ENCODE measurements at regions not wholly inside any gene's neighbourhood (a gene's known extent, or its start where the extent isn't known, plus 50 kb on each side); places are given as distances from the start of the nearest gene placed in this dataset.

DNA sequence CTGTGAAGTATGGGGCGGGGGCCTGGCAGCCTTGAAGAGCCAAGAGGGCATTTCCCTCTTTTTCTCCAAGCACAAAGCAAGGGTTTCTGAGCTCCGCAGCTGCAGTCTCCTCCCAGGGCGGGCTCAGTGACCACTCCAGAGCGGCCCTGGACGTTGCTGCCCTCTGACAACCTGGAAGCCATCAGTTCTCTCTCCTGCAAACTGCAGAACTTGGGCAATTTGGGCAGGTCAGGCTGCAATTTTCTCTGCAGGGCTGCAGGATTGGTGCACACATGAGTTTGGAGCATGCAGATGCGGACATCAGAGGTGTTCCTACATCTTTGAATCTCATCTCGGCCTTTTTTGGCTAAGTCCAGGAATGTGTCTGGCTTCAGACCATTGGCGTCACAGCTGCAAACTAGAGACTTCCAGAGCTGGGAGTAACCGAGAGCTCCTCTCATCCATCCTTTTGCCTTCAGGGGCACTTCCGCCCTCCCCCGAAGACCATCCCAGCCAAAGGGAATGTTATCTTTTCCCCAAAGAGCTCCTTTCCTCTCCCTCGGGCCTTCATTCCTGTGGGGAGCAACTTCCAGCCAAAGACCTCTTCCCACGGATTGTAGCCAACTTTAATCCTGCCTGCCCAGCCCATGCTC lies 139.6 kb upstream of the WNT4 start:
- no peaks in the 10 kb centered on the region for H3K4me1 ChIP-seq (ENCODE audit: low read length)
- no peak for DNase-seq
- H4K20me1 ChIP-seq (ENCODE audit: insufficient read depth, low read length): no peaks in the 10 kb centered on the region
- H3F3A ChIP-seq (ENCODE audit: insufficient read depth, low read length): no peaks in the 10 kb centered on the region
- no peaks in the 10 kb centered on the region for H3K9me3 ChIP-seq (replicated peaks; ENCODE audit: insufficient read depth, low read length)
- H2AFZ ChIP-seq (ENCODE audit: low read length): no peak overlapping the region
- no peak overlapping the region for H3K27ac ChIP-seq (ENCODE audit: low read length)
- no peaks in the 10 kb centered on the region for H3K9me2 ChIP-seq (replicated peaks; ENCODE audit: insufficient read depth, low read length)
- TF ChIP-seq, protein P1, sequence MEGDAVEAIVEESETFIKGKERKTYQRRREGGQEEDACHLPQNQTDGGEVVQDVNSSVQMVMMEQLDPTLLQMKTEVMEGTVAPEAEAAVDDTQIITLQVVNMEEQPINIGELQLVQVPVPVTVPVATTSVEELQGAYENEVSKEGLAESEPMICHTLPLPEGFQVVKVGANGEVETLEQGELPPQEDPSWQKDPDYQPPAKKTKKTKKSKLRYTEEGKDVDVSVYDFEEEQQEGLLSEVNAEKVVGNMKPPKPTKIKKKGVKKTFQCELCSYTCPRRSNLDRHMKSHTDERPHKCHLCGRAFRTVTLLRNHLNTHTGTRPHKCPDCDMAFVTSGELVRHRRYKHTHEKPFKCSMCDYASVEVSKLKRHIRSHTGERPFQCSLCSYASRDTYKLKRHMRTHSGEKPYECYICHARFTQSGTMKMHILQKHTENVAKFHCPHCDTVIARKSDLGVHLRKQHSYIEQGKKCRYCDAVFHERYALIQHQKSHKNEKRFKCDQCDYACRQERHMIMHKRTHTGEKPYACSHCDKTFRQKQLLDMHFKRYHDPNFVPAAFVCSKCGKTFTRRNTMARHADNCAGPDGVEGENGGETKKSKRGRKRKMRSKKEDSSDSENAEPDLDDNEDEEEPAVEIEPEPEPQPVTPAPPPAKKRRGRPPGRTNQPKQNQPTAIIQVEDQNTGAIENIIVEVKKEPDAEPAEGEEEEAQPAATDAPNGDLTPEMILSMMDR (IDR thresholded peaks at IDR 0.05; ENCODE audit: low read length): no peak
- TF ChIP-seq EZH2phosphoT487 (IDR thresholded peaks at IDR 0.05; ENCODE audit: low read length) (no peak), EZH2 (optimal IDR thresholded peaks at IDR 0.05; ENCODE audit: low read depth, low read length) (no peak)
- H3K79me2 ChIP-seq (ENCODE audit: low read length): no peaks in the 10 kb centered on the region
- H3K9ac ChIP-seq (ENCODE audit: low read length): no peak overlapping the region
- no peak overlapping the region for H3K4me2 ChIP-seq (ENCODE audit: low read depth, low read length)
- H3K27me3 ChIP-seq (replicated peaks; ENCODE audit: insufficient read depth, low read length): peaks cover 97% of the 10 kb centered on the region
- H3K4me3 ChIP-seq (ENCODE audit: low read length): no peak overlapping the region
- H3K36me3 ChIP-seq (replicated peaks; ENCODE audit: insufficient read depth, low read length): no peaks in the 10 kb centered on the region

DNA sequence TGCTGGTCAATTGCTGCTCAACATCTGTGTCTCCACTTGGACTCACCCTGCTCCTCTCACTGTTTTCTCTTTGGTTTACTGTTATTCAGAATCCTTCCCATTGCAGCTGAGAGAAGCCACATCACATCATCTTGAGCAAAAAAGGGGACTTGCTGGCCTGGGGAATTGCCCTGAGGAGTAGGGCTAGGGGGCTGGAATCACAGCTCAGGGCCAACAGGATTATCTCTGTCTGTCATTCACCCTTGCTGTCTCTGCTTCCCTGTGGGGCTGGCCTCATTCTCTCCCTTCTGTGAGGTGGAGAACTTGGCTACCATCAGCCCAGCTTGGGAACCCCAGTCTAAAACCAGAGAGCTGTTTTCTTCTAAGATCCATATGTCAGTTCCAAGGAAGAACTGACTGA lies 140.7 kb upstream of the WNT4 start:
- no peaks in the 10 kb centered on the region for H3K4me1 ChIP-seq (ENCODE audit: low read length)
- no peaks in the 10 kb centered on the region for H3K9me2 ChIP-seq (replicated peaks; ENCODE audit: insufficient read depth, low read length)
- no peak overlapping the region for H2AFZ ChIP-seq (ENCODE audit: low read length)
- H3K4me2 ChIP-seq (ENCODE audit: low read depth, low read length): no peak overlapping the region
- DNase-seq: no peak
- H3K27me3 ChIP-seq (replicated peaks; ENCODE audit: insufficient read depth, low read length): peaks cover 97% of the 10 kb centered on the region
- H3K27ac ChIP-seq (ENCODE audit: low read length): no peak overlapping the region
- no peaks in the 10 kb centered on the region for H3K9me3 ChIP-seq (replicated peaks; ENCODE audit: insufficient read depth, low read length)
- no peak overlapping the region for H3K4me3 ChIP-seq (ENCODE audit: low read length)
- TF ChIP-seq EZH2 (optimal IDR thresholded peaks at IDR 0.05; ENCODE audit: low read depth, low read length): no peak
- TF ChIP-seq, protein P1 (IDR thresholded peaks at IDR 0.05; ENCODE audit: low read length): no peak
- no peak for TF ChIP-seq EZH2phosphoT487 (IDR thresholded peaks at IDR 0.05; ENCODE audit: low read length)
- no peaks in the 10 kb centered on the region for H3K79me2 ChIP-seq (ENCODE audit: low read length)
- H3K9ac ChIP-seq (ENCODE audit: low read length): no peak overlapping the region
- no peaks in the 10 kb centered on the region for H3K36me3 ChIP-seq (replicated peaks; ENCODE audit: insufficient read depth, low read length)
- H3F3A ChIP-seq (ENCODE audit: insufficient read depth, low read length): no peaks in the 10 kb centered on the region
- H4K20me1 ChIP-seq (ENCODE audit: insufficient read depth, low read length): no peaks in the 10 kb centered on the region

DNA sequence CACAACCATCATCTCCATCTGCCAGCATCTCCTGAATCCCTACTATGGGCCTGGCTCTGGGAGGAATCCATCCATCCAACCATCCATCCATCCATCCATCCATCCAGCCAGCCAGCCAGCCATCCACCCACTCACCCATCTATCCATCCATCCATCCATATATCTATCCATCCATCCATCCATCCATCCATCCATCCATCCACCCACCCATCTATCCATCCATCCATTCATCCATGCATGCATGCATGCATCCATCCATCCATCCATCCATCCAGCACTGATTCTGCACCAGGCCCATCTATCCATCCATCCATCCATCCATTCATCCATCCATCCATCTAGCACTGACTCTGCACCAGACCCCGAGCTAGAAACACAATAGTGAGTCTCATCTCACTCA lies 141.3 kb upstream of the WNT4 start:
- no peak overlapping the region for H3K9ac ChIP-seq (ENCODE audit: low read length)
- H3K27ac ChIP-seq (ENCODE audit: low read length): no peak overlapping the region
- no peaks in the 10 kb centered on the region for H4K20me1 ChIP-seq (ENCODE audit: insufficient read depth, low read length)
- H3K4me3 ChIP-seq (ENCODE audit: low read length): no peak overlapping the region
- H3K4me1 ChIP-seq (ENCODE audit: low read length): no peaks in the 10 kb centered on the region
- H3K9me2 ChIP-seq (replicated peaks; ENCODE audit: insufficient read depth, low read length): no peaks in the 10 kb centered on the region
- DNase-seq: no peak
- no peaks in the 10 kb centered on the region for H3F3A ChIP-seq (ENCODE audit: insufficient read depth, low read length)
- H3K27me3 ChIP-seq (replicated peaks; ENCODE audit: insufficient read depth, low read length): peaks cover 97% of the 10 kb centered on the region
- H3K79me2 ChIP-seq (ENCODE audit: low read length): no peaks in the 10 kb centered on the region
- H3K9me3 ChIP-seq (replicated peaks; ENCODE audit: insufficient read depth, low read length): no peaks in the 10 kb centered on the region
- no peaks in the 10 kb centered on the region for H3K36me3 ChIP-seq (replicated peaks; ENCODE audit: insufficient read depth, low read length)
- TF ChIP-seq, protein P1 (IDR thresholded peaks at IDR 0.05; ENCODE audit: low read length): no peak
- TF ChIP-seq EZH2 (optimal IDR thresholded peaks at IDR 0.05; ENCODE audit: low read depth, low read length): no peak
- H2AFZ ChIP-seq (ENCODE audit: low read length): no peak overlapping the region
- H3K4me2 ChIP-seq (ENCODE audit: low read depth, low read length): no peak overlapping the region

Measured in MM.1S (cell line).